H1 (cell line): ENCODE measurements at regions not wholly inside any gene's neighbourhood (a gene's known extent, or its start where the extent isn't known, plus 50 kb on each side); places are given as distances from the start of the nearest gene placed in this dataset.

Experiments
- CTCF ChIA-PET: fragments of 300-600 bp; sonication (Branson Sonifier 250); formaldehyde crosslinking; loops from one replicate; lab custom pipeline; 2021; ENCODE audit not compliant: partially characterized antibody; lab: Charles Lee
- POLR2A ChIA-PET: fragments of 300-600 bp; sonication (Branson Sonifier 250); formaldehyde crosslinking; loops from one replicate; lab custom pipeline; 2021; ENCODE audit warnings: inconsistent platforms; ENCODE audit not compliant: partially characterized antibody; lab: Charles Lee
- DNase-seq, 2 experiments: peaks; one replicate each; pipeline versions ENCODE4 v3.0.0 to v3.0.0-alpha.2; 2010 to 2022; ENCODE audit warnings: low spot score in 2 of 2, low read depth in 1 of 2, mixed read lengths in 1 of 2
- FAIRE-seq: peaks from 2 replicates; lab custom pipeline; 2011; peaks lifted over from hg19 to GRCh38; lab: Jason Lieb, UNC
- H2AFZ ChIP-seq: 2 replicates; pipeline ENCODE4 v1.8.1; 2012; ENCODE audit warnings: low read length, inconsistent platforms
- H2AK5ac ChIP-seq: 2 replicates; pipeline ENCODE4 v1.6.1; 2013; ENCODE audit warnings: low read depth, low read length
- H2BK120ac ChIP-seq: replicated peaks from 2 replicates; pipeline ENCODE3; 2013; ENCODE audit warnings: low read depth, low read length, inconsistent platforms
- H2BK12ac ChIP-seq: 2 replicates; pipeline ENCODE4 v1.6.1; 2013; ENCODE audit warnings: low read depth, low read length
- H2BK15ac ChIP-seq: 2 replicates; pipeline ENCODE4 v1.6.1; 2013; ENCODE audit warnings: low read length
- H2BK20ac ChIP-seq: 2 replicates; pipeline ENCODE4 v1.6.1; 2013; ENCODE audit warnings: low read length
- H2BK5ac ChIP-seq: 2 replicates; pipeline ENCODE4 v1.6.1; 2013; ENCODE audit warnings: low read depth, low read length
- H3K14ac ChIP-seq: 2 replicates; pipeline ENCODE4 v1.6.1; 2013; ENCODE audit warnings: inconsistent platforms; ENCODE audit not compliant: insufficient read length
- H3K18ac ChIP-seq: 2 replicates; pipeline ENCODE4 v1.6.1; 2013; ENCODE audit warnings: low read length; ENCODE audit errors: extremely low read depth
- H3K23ac ChIP-seq: 2 replicates; pipeline ENCODE4 v1.6.1; 2013; ENCODE audit warnings: inconsistent platforms; ENCODE audit not compliant: insufficient read length
- H3K23me2 ChIP-seq: 2 replicates; pipeline ENCODE4 v1.6.1; 2013; ENCODE audit warnings: low read depth, low read length
- H3K27ac ChIP-seq: 2 replicates; pipeline ENCODE4 v1.6.1; 2011; ENCODE audit warnings: low read depth, low read length, inconsistent platforms
- H3K27me3 ChIP-seq, 4 experiments: replicated peaks in 1 of 4; 1 replicate in 1 of 4; 2 replicates in 3 of 4; pipeline versions ENCODE4 v1.6.1 to v1.8.1; 2011 to 2013; ENCODE audit warnings: low read length in 3 of 4, mild to moderate bottlenecking in 3 of 4, inconsistent platforms in 2 of 4, mixed read lengths in 2 of 4, moderate library complexity in 1 of 4; ENCODE audit not compliant: control insufficient read depth in 3 of 4, insufficient read depth in 3 of 4; ENCODE audit errors: extremely low read depth in 1 of 4
- H3K36me3 ChIP-seq, 4 experiments: 2 replicates each; pipeline versions ENCODE4 v1.6.1 to v1.8.1; 2011 to 2013; ENCODE audit warnings: mild to moderate bottlenecking in 4 of 4, low read length in 3 of 4, moderate library complexity in 2 of 4, control low read depth in 1 of 4, inconsistent platforms in 1 of 4; ENCODE audit not compliant: insufficient read depth in 4 of 4, control insufficient read depth in 2 of 4
- H3K4ac ChIP-seq: replicated peaks from 2 replicates; pipeline ENCODE3; 2013; ENCODE audit warnings: low read length, low read depth, mixed read lengths, inconsistent platforms; ENCODE audit not compliant: insufficient read length
- H3K4me1 ChIP-seq, 4 experiments: replicated peaks in 1 of 4; 1 replicate in 1 of 4; 2 replicates in 3 of 4; pipeline versions ENCODE4 v1.6.1 to v1.8.1; 2011 to 2013; ENCODE audit warnings: low read length in 3 of 4, inconsistent platforms in 2 of 4, mixed read lengths in 1 of 4; ENCODE audit not compliant: insufficient read depth in 4 of 4, control insufficient read depth in 3 of 4
- H3K4me2 ChIP-seq, 2 experiments: 2 replicates each; pipeline versions ENCODE4 v1.6.1 to v1.8.1; 2011 to 2013; ENCODE audit warnings: low read depth in 2 of 2, low read length in 2 of 2, control low read depth in 1 of 2, inconsistent platforms in 1 of 2, mild to moderate bottlenecking in 1 of 2; ENCODE audit not compliant: insufficient read depth in 1 of 2
- H3K4me3 ChIP-seq, 4 experiments: fragments of 200-600, 300-600 bp in 1 of 4; sonication (generic), shearing (Covaris generic), sonication (Bioruptor Twin) in 1 of 4; 2 replicates each; pipeline versions ENCODE4 v1.5.1 to v1.8.1; 2011 to 2016; ENCODE audit warnings: low read length in 4 of 4, low read depth in 3 of 4, control low read depth in 2 of 4, inconsistent platforms in 2 of 4, mild to moderate bottlenecking in 2 of 4, mixed read lengths in 1 of 4, moderate library complexity in 1 of 4; ENCODE audit not compliant: insufficient read depth in 2 of 4; ENCODE audit errors: extremely low read depth in 1 of 4
- H3K56ac ChIP-seq: replicated peaks from 2 replicates; pipeline ENCODE3; 2013; ENCODE audit warnings: low read depth, mild to moderate bottlenecking, mixed read lengths, low read length, inconsistent platforms; ENCODE audit not compliant: insufficient read length
- H3K79me1 ChIP-seq: 2 replicates; pipeline ENCODE4 v1.6.1; 2013; ENCODE audit warnings: low read depth, low read length, control low read depth
- H3K79me2 ChIP-seq, 2 experiments: 2 replicates each; pipeline versions ENCODE4 v1.6.1 to v1.8.1; 2012 to 2013; ENCODE audit warnings: low read length in 2 of 2, mild to moderate bottlenecking in 2 of 2, inconsistent platforms in 1 of 2; ENCODE audit not compliant: insufficient read depth in 2 of 2, control insufficient read depth in 1 of 2
- H3K9ac ChIP-seq, 4 experiments: replicated peaks in 1 of 4; 1 replicate in 1 of 4; 2 replicates in 3 of 4; pipeline versions ENCODE4 v1.6.1 to v1.8.1; 2011 to 2013; ENCODE audit warnings: low read depth in 3 of 4, low read length in 3 of 4, control low read depth in 2 of 4, mild to moderate bottlenecking in 2 of 4, moderate library complexity in 2 of 4, inconsistent platforms in 1 of 4; ENCODE audit errors: extremely low read depth in 1 of 4
- H3K9me3 ChIP-seq, 2 experiments: 2 replicates each; pipeline versions ENCODE4 v1.6.1 to v1.8.1; 2012 to 2013; ENCODE audit warnings: mild to moderate bottlenecking in 2 of 2, moderate library complexity in 2 of 2, control low read depth in 1 of 2, inconsistent platforms in 1 of 2, low read depth in 1 of 2, low read length in 1 of 2, mixed read lengths in 1 of 2; ENCODE audit not compliant: insufficient read depth in 2 of 2
- H4K20me1 ChIP-seq, 2 experiments: replicated peaks in 1 of 2; 2 replicates each; pipeline versions ENCODE3 to v1.8.1; 2011 to 2013; ENCODE audit warnings: inconsistent platforms in 2 of 2, low read length in 2 of 2, mild to moderate bottlenecking in 1 of 2; ENCODE audit not compliant: insufficient read depth in 2 of 2, control insufficient read depth in 1 of 2
- H4K5ac ChIP-seq: 2 replicates; pipeline ENCODE4 v1.6.1; 2013; ENCODE audit warnings: low read length, low read depth, mixed read lengths, inconsistent platforms; ENCODE audit not compliant: insufficient read length
- H4K8ac ChIP-seq: 2 replicates; pipeline ENCODE4 v1.8.0; 2013; ENCODE audit warnings: mild to moderate bottlenecking, moderate library complexity, low read length, inconsistent platforms; ENCODE audit not compliant: insufficient read depth; ENCODE audit errors: extremely low read depth
- H4K91ac ChIP-seq: replicated peaks from 2 replicates; pipeline ENCODE3; 2013; ENCODE audit warnings: low read length, mixed read lengths, inconsistent platforms; ENCODE audit not compliant: insufficient read length
- CBX5 ChIP-seq: fragments of 300-800, 300-1000 bp; sonication (generic); IDR thresholded peaks from 2 replicates; pipeline ENCODE4 v1.7.1; 2016; ENCODE audit warnings: antibody characterized with exemption, low read length, low read depth
- EZH2 ChIP-seq: fragments of 200-600 bp; sonication (generic); IDR thresholded peaks from 2 replicates; pipeline ENCODE4 v1.7.1; 2012; ENCODE audit warnings: low read depth, mild to moderate bottlenecking, moderate library complexity, low read length, inconsistent platforms; ENCODE audit not compliant: severe bottlenecking
- HDAC6 ChIP-seq: IDR thresholded peaks from one replicate; pipeline ENCODE4 v1.7.1; 2012; ENCODE audit warnings: low read depth, mild to moderate bottlenecking, inconsistent platforms, low read length, moderate library complexity
- JUND ChIP-seq: IDR thresholded peaks from 2 replicates; pipeline ENCODE4 v1.6.1; 2011; ENCODE audit warnings: mild to moderate bottlenecking, improper control_type of control experiment, low read length
- MAFK ChIP-seq: IDR thresholded peaks from 2 replicates; pipeline ENCODE4 v1.6.1; 2012; ENCODE audit warnings: low read depth, mild to moderate bottlenecking, improper control_type of control experiment, low read length
- RAD21 ChIP-seq, 2 experiments: IDR thresholded peaks in 1 of 2; conservative IDR thresholded peaks in 1 of 2; 2 replicates each; pipeline ENCODE4 v1.6.1; 2011; ENCODE audit warnings: low read depth in 2 of 2, low read length in 2 of 2, improper control_type of control experiment in 1 of 2, inconsistent platforms in 1 of 2, mild to moderate bottlenecking in 1 of 2, moderate library complexity in 1 of 2
- SIN3A ChIP-seq, 2 experiments: IDR thresholded peaks in 1 of 2; conservative IDR thresholded peaks in 1 of 2; 2 replicates each; pipeline ENCODE4 v1.6.1; 2011 to 2012; ENCODE audit warnings: low read length in 2 of 2, improper control_type of control experiment in 1 of 2, low read depth in 1 of 2, mild to moderate bottlenecking in 1 of 2
- SIX5 ChIP-seq: IDR thresholded peaks from 2 replicates; pipeline ENCODE4 v1.6.1; 2011; ENCODE audit warnings: mild to moderate bottlenecking, low read depth, low read length
- WGBS, 2 experiments: shearing (Covaris generic) in 1 of 2; methylation state at CpG; one replicate each; pipeline versions ENCODE4 v1.1.6 to v1.1.7; 2013 to 2015; ENCODE audit warnings: low lambda C conversion rate in 2 of 2, mixed read lengths in 2 of 2, inconsistent platforms in 1 of 2, low coverage in 1 of 2, missing lambda C conversion rate in 1 of 2; ENCODE audit not compliant: insufficient replicate concordance in 2 of 2, insufficient coverage in 1 of 2, insufficient read length in 1 of 2; ENCODE audit errors: extremely low coverage in 1 of 2, missing lambda C conversion rate in 1 of 2; 5-methylcytosine and 5-hydroxymethylcytosine counted together
- TF ChIP-seq, protein P1 (sequence below): IDR thresholded peaks from 2 replicates; pipeline ENCODE4 v1.6.1; 2011; ENCODE audit warnings: low read depth, mild to moderate bottlenecking, low read length; ENCODE audit not compliant: insufficient read depth

DNA sequence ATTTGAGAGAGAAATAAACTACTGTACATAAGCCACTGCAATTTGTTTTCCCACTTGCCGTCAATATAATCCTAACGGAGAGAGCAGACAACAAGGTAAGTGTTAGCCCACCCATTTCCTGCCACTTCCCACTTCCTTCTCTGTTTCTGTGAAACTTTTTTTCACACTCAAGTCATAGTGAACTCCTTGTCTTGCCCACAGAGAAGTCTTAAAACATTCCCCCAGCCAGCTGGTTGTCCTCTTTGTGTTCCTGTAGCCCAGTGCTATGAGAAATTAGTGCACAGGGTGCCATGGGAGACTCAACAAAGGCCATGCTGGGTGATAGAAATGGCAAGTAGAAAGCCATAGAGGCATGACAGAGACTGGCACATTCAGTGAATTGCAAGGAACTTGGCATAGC, 208.6 kb downstream of the BLID start:
- no peak overlapping the region for H2BK15ac ChIP-seq
- H3K4me1 ChIP-seq, result peaks cover 0 to 2% (median 0%) of the 10 kb centered on the region in 4 experiments; a peak in 1 of 7 replicates
- FAIRE-seq, result no peak
- no peaks in the 10 kb centered on the region for H3K79me2 ChIP-seq
- no peak overlapping the region for H3K4me3 ChIP-seq
- no peak overlapping the region for H3K14ac ChIP-seq
- no peak overlapping the region for H2BK20ac ChIP-seq
- CTCF ChIA-PET, result no interaction called here
- no peak overlapping the region for H4K8ac ChIP-seq
- H3K9ac ChIP-seq, result no peak overlapping the region
- H3K23ac ChIP-seq, result no peak overlapping the region
- no peak overlapping the region for H3K4ac ChIP-seq
- H3K4me2 ChIP-seq, result no peak overlapping the region
- no peaks in the 10 kb centered on the region for H4K20me1 ChIP-seq
- H3K56ac ChIP-seq, result no peak overlapping the region
- no peak overlapping the region for H4K91ac ChIP-seq
- no peak overlapping the region for H2BK12ac ChIP-seq
- H2BK120ac ChIP-seq, result no peak overlapping the region
- H3K36me3 ChIP-seq, result no peaks in the 10 kb centered on the region
- no peaks in the 10 kb centered on the region for H3K27me3 ChIP-seq
- H4K5ac ChIP-seq, result no peak overlapping the region
- H3K9me3 ChIP-seq, result no peaks in the 10 kb centered on the region
- H2AK5ac ChIP-seq, result no peak overlapping the region
- no peak for TF ChIP-seq SIX5
- TF ChIP-seq EZH2, result no peak
- no peak for TF ChIP-seq HDAC6
- TF ChIP-seq, protein P1, sequence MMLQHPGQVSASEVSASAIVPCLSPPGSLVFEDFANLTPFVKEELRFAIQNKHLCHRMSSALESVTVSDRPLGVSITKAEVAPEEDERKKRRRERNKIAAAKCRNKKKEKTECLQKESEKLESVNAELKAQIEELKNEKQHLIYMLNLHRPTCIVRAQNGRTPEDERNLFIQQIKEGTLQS, result no peak
- no peak for TF ChIP-seq MAFK
- TF ChIP-seq JUND, result no peak
- TF ChIP-seq SIN3A (conservative IDR thresholded peaks at IDR 0.05 in 1 of 2, IDR thresholded peaks at IDR 0.05 in 1 of 2; ENCODE audit: low read depth in 1 of 2, low read length in 2 of 2), result no peak
- no peak for TF ChIP-seq RAD21 (IDR thresholded peaks at IDR 0.05 in 1 of 2, conservative IDR thresholded peaks at IDR 0.05 in 1 of 2; ENCODE audit: low read depth in 2 of 2, low read length in 2 of 2)
- no peak for TF ChIP-seq CBX5
- DNase-seq, result no peak
- no peaks in the 10 kb centered on the region for H3K79me1 ChIP-seq
- no peak overlapping the region for H3K18ac ChIP-seq
- no peak overlapping the region for H2BK5ac ChIP-seq
- no peak overlapping the region for H2AFZ ChIP-seq
- 97% methylated on average over 2 of the region's 2 CpGs; no CpG with 5 or more reads in 1 of the 2 experiments for WGBS, 2 experiments
- no peaks in the 10 kb centered on the region for H3K23me2 ChIP-seq
- POLR2A ChIA-PET, result interaction anchor here (0.6 kb wide), 1 partner anchor 23 kb away, joined by 3 read pairs; no protein-coding TSS in a partner anchor
- H3K27ac ChIP-seq, result no peak overlapping the region
